ENCODE measurements at regions not wholly inside any gene's neighbourhood (a gene's known extent, or its start where the extent isn't known, plus 50 kb on each side); places are given as distances from the start of the nearest gene placed in this dataset.
"Not testable (repeated sequence)": the region's sequence is repeated elsewhere in the genome, so short reads cannot be mapped to it uniquely, and the experiment has no call there.

GRCh38 chr11:4315292-4315691 is 52.9 kb downstream of the OR52B4 start:
- H3K27me3 ChIP-seq; H3K4me1 ChIP-seq; H3K27ac ChIP-seq; intact Hi-C loops (cut with DNase I; ENCODE audit: low total_unique reads); DNase-seq; H3K36me3 ChIP-seq; H3K4me3 ChIP-seq; H3K9me3 ChIP-seq: not testable (repeated sequence)

- intact Hi-C loops (cut with DNase I; ENCODE audit: low total_unique reads); H3K4me3 ChIP-seq; H3K27ac ChIP-seq; H3K4me1 ChIP-seq; DNase-seq; H3K36me3 ChIP-seq; H3K27me3 ChIP-seq; H3K9me3 ChIP-seq: not testable (repeated sequence)
These were observed 91.0 kb downstream of the OR52B4 start for GRCh38 chr11:4277225-4277624.

- H3K4me3 ChIP-seq; H3K27ac ChIP-seq; H3K4me1 ChIP-seq; intact Hi-C loops (cut with DNase I; ENCODE audit: low total_unique reads); H3K36me3 ChIP-seq; H3K27me3 ChIP-seq; DNase-seq; H3K9me3 ChIP-seq: not testable (repeated sequence)
These were observed 117.1 kb downstream of the OR52B4 start for GRCh38 chr11:4251085-4251484.

GRCh38 chr11:4249475-4249874 is 118.7 kb downstream of the OR52B4 start:
- H3K27ac ChIP-seq; H3K4me1 ChIP-seq; H3K27me3 ChIP-seq; H3K9me3 ChIP-seq; H3K36me3 ChIP-seq; intact Hi-C loops (cut with DNase I; ENCODE audit: low total_unique reads); H3K4me3 ChIP-seq; DNase-seq: not testable (repeated sequence)

GRCh38 chr11:4237771-4238170 is 130.4 kb downstream of the OR52B4 start:
- H3K36me3 ChIP-seq; H3K4me3 ChIP-seq; H3K9me3 ChIP-seq; H3K4me1 ChIP-seq; intact Hi-C loops (cut with DNase I; ENCODE audit: low total_unique reads); H3K27me3 ChIP-seq; DNase-seq; H3K27ac ChIP-seq: not testable (repeated sequence)

- H3K9me3 ChIP-seq; H3K27me3 ChIP-seq; H3K4me1 ChIP-seq; H3K27ac ChIP-seq; DNase-seq; H3K4me3 ChIP-seq; H3K36me3 ChIP-seq; intact Hi-C loops (cut with DNase I; ENCODE audit: low total_unique reads): not testable (repeated sequence)
These were observed 124.3 kb downstream of the RRM1 start for GRCh38 chr11:4218857-4219256.

GRCh38 chr11:4213746-4214145 is 119.1 kb downstream of the RRM1 start:
- no peaks in the 10 kb centered on the region for H3K36me3 ChIP-seq
- H3K9me3 ChIP-seq: no peaks in the 10 kb centered on the region
- no peaks in the 10 kb centered on the region for H3K4me1 ChIP-seq
- no peak overlapping the region for H3K4me3 ChIP-seq
- H3K27me3 ChIP-seq: peaks cover 0 to 15% of the 10 kb centered on the region in 2 donors
- H3K27ac ChIP-seq: no peak overlapping the region
- DNase-seq: no peak
- intact Hi-C loops (cut with DNase I; ENCODE audit: low total_unique reads): no loop called here
- no peak for TF ChIP-seq CTCF (IDR thresholded peaks at IDR 0.05)

GRCh38 chr11:4211991-4212390 is 117.4 kb downstream of the RRM1 start:
- no peak for DNase-seq
- no peak overlapping the region for H3K4me3 ChIP-seq
- peaks cover 0 to 15% of the 10 kb centered on the region in 2 donors for H3K27me3 ChIP-seq
- H3K4me1 ChIP-seq: no peaks in the 10 kb centered on the region
- no peak for TF ChIP-seq CTCF (IDR thresholded peaks at IDR 0.05)
- no peak overlapping the region for H3K27ac ChIP-seq
- H3K9me3 ChIP-seq: no peaks in the 10 kb centered on the region
- intact Hi-C loops (cut with DNase I; ENCODE audit: low total_unique reads): no loop called here
- no peaks in the 10 kb centered on the region for H3K36me3 ChIP-seq

GRCh38 chr11:4203603-4204360 is 109.2 kb downstream of the RRM1 start:
- Histone ChIP-seq H3K27me3 (peaks cover 0 to 6% of the 10 kb centered on the region in 2 donors), H3K36me3 (no peaks in the 10 kb centered on the region), H3K9me3 (no peaks in the 10 kb centered on the region), H3K4me1 (no peaks in the 10 kb centered on the region), H3K4me3 (no peak overlapping the region), H3K27ac (no peak overlapping the region)
- no peak for DNase-seq
- TF ChIP-seq CTCF (IDR thresholded peaks at IDR 0.05): no peak
- intact Hi-C loops (cut with DNase I; ENCODE audit: low total_unique reads): no loop called here

Measured in tibial artery (tissue), 4 donors.